MCF 10A (cell line): ENCODE measurements at regions not wholly inside any gene's neighbourhood (a gene's known extent, or its start where the extent isn't known, plus 50 kb on each side); places are given as distances from the start of the nearest gene placed in this dataset.

Experiments
- BruUV-seq: library from RNA; stranded (reverse); fragments of 400-500 nt; replicated peaks from 2 replicates; lab custom pipeline; 2021; lab: Mats Ljungman, UMichigan
- CTCF ChIA-PET: fragments of 300-600 bp; sonication (Branson Sonifier 250); formaldehyde crosslinking; extraction: SDS; loops from one replicate; lab custom pipeline; 2021; ENCODE audit warnings: antibody characterized with exemption, inconsistent platforms; lab: Yijun Ruan, JAX
- POLR2A ChIA-PET: fragments of 300-600, 350-650 bp; sonication (Branson Sonifier 250); formaldehyde crosslinking; extraction: SDS; loops from one replicate; lab custom pipeline; 2020; ENCODE audit warnings: antibody characterized with exemption, inconsistent platforms; lab: Yijun Ruan, JAX
- DNase-seq: peaks from one replicate; pipeline ENCODE4 v3.0.0-alpha.2; 2018; ENCODE audit not compliant: unreplicated experiment
- H3K27ac Mint-ChIP-seq: one replicate; pipeline ENCODE4 v1.8.0; 2022; ENCODE audit warnings: mild to moderate bottlenecking, low read depth, mixed read lengths; ENCODE audit not compliant: unreplicated experiment
- H3K27me3 Mint-ChIP-seq: one replicate; pipeline ENCODE4 v1.8.0; 2022; ENCODE audit warnings: mixed read lengths; ENCODE audit not compliant: insufficient read depth, unreplicated experiment
- H3K36me3 Mint-ChIP-seq: one replicate; pipeline ENCODE4 v1.8.0; 2022; ENCODE audit warnings: mild to moderate bottlenecking, moderate library complexity, mixed read lengths; ENCODE audit not compliant: insufficient read depth, unreplicated experiment
- H3K4me1 Mint-ChIP-seq: one replicate; pipeline ENCODE4 v1.8.0; 2022; ENCODE audit warnings: mixed read lengths; ENCODE audit not compliant: insufficient read depth, unreplicated experiment
- H3K4me3 Mint-ChIP-seq: one replicate; pipeline ENCODE4 v1.8.0; 2022; ENCODE audit warnings: mild to moderate bottlenecking, moderate library complexity, mixed read lengths; ENCODE audit not compliant: unreplicated experiment
- H3K9me3 Mint-ChIP-seq: one replicate; pipeline ENCODE4 v1.8.0; 2022; ENCODE audit warnings: mixed read lengths; ENCODE audit not compliant: unreplicated experiment
- CTCF ChIP-seq: fragments of 200-600 bp; IDR thresholded peaks from one replicate; pipeline ENCODE4 v1.8.0; 2022; ENCODE audit warnings: antibody characterized with exemption, mild to moderate bottlenecking; ENCODE audit not compliant: unreplicated experiment
- intact Hi-C: fragments of 100-400 bp; cut with micrococcal nuclease; formaldehyde crosslinking; loops from 2 replicates; pipeline ENCODE4 v1.14.1; 2022

GRCh38 chr12:114174326-114174725 is 208.2 kb upstream of the RBM19 start:
- ChIA-PET CTCF (no interaction called here), POLR2A (interaction anchor here (0.7 kb wide), 1 partner anchor 12 kb away, joined by 3 read pairs; no protein-coding TSS in a partner anchor)
- Mint-ChIP-seq H3K9me3 (no peaks in the 10 kb centered on the region), H3K27ac (no peak overlapping the region), H3K4me1 (no peaks in the 10 kb centered on the region), H3K27me3 (no peaks in the 10 kb centered on the region), H3K36me3 (no peaks in the 10 kb centered on the region), H3K4me3 (no peak overlapping the region)
- DNase-seq, result no peak
- no TSS peak for BruUV-seq
- intact Hi-C loops, result no loop called here
- TF ChIP-seq CTCF, result no peak

DNA sequence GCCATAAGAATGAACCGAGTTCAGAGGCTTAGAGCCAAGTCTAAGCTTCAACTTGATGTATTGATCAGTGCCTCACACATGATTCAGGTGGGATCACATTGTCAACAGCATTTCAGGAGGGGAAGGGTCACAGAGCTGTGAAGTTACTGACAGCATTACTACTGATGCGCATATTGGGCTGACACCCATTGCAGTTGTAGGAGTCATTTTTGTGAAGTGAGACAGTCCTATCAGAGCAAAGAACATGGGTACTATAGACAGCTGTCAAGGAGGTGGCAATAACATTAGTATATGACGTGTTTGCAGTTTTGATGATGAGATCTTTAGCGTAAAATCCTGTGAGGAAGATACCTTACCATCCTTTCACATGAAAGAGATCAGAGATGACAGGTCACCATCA is 206.0 kb upstream of the RBM19 start:
- no peak for DNase-seq
- intact Hi-C loops, result no loop called here
- no peaks in the 10 kb centered on the region for H3K9me3 Mint-ChIP-seq
- TF ChIP-seq CTCF, result no peak
- no peaks in the 10 kb centered on the region for H3K36me3 Mint-ChIP-seq
- no peak overlapping the region for H3K27ac Mint-ChIP-seq
- no TSS peak for BruUV-seq
- ChIA-PET POLR2A (no interaction called here), CTCF (no interaction called here)
- no peaks in the 10 kb centered on the region for H3K27me3 Mint-ChIP-seq
- no peak overlapping the region for H3K4me3 Mint-ChIP-seq
- no peaks in the 10 kb centered on the region for H3K4me1 Mint-ChIP-seq

- no peaks in the 10 kb centered on the region for H3K36me3 Mint-ChIP-seq
- CTCF ChIA-PET, result interaction anchor here (0.6 to 2.4 kb wide), 4 partner anchors 28 to 533 kb away, joined by 3 to 8 read pairs (median 4); no protein-coding TSS in a partner anchor
- no peak for TF ChIP-seq CTCF
- BruUV-seq, result no TSS peak
- intact Hi-C loops, result loop anchor here (5.0 to 10.0 kb wide), 2 partner anchors 309 to 337 kb away; no protein-coding TSS in a partner anchor
- peak overlapping the region; percentile 35 for H3K27ac Mint-ChIP-seq
- H3K4me3 Mint-ChIP-seq, result no peak overlapping the region
- H3K9me3 Mint-ChIP-seq, result no peaks in the 10 kb centered on the region
- no peaks in the 10 kb centered on the region for H3K27me3 Mint-ChIP-seq
- POLR2A ChIA-PET, result interaction anchor here (0.7 to 2.9 kb wide), 3 partner anchors 8 to 201 kb away, joined by 3 to 14 read pairs (median 3); no protein-coding TSS in a partner anchor
- H3K4me1 Mint-ChIP-seq, result peaks cover 21% of the 10 kb centered on the region
- DNase-seq, result no peak
Measured at GRCh38 chr12:114168061-114168460, 201.9 kb upstream of the RBM19 start.

DNA sequence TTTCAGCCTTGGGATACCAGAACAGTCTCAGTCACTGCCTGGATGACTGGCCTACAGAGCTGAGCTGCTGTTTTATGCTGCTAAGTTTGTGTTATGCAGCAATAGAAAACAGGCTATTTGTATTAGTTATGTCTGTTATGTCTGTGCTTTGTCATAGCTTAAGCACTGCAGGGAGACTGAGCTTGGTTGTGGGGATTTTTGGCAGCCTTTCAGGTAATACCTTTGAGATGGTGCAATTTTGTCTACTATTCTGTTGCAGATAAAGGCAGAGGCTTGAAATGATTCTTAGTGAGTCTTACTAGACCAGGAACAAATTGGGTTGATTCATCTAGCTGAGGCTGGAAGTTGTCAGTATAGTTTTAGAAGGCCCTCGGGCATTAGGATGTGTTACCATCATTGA is 201.3 kb upstream of the RBM19 start:
- BruUV-seq, result no TSS peak
- Mint-ChIP-seq H3K36me3 (no peaks in the 10 kb centered on the region), H3K9me3 (no peaks in the 10 kb centered on the region), H3K27ac (peak overlapping the region; percentile 35), H3K4me3 (no peak overlapping the region), H3K4me1 (peaks cover 21% of the 10 kb centered on the region), H3K27me3 (no peaks in the 10 kb centered on the region)
- intact Hi-C loops, result loop anchor here (5.0 to 10.0 kb wide), 2 partner anchors 310 to 337 kb away; no protein-coding TSS in a partner anchor
- DNase-seq, result peak; percentile 36
- ChIA-PET CTCF (interaction anchor here (0.6 to 2.6 kb wide), 9 partner anchors 9 to 504 kb away, joined by 3 to 16 read pairs (median 8); no protein-coding TSS in a partner anchor), POLR2A (interaction anchor here (1.6 to 2.9 kb wide), 2 partner anchors 9 to 13 kb away, joined by 3 to 14 read pairs; no protein-coding TSS in a partner anchor)
- TF ChIP-seq CTCF, result no peak
